B cell (primary cell): ENCODE measurements at regions not wholly inside any gene's neighbourhood (a gene's known extent, or its start where the extent isn't known, plus 50 kb on each side); places are given as distances from the start of the nearest gene placed in this dataset.

ENCODE experiments used
- EZH2 ChIP-seq: IDR thresholded peaks from 2 replicates; pipeline ENCODE4 v1.6.1; 2012; ENCODE audit warnings: borderline replicate concordance, low read depth, mild to moderate bottlenecking, moderate library complexity, low read length; ENCODE audit not compliant: insufficient read depth, poor library complexity, severe bottlenecking
- TF ChIP-seq, protein P1 (sequence below): fragments of 200-600 bp; IDR thresholded peaks from one replicate; pipeline ENCODE4 v1.8.0; 2022; ENCODE audit warnings: antibody characterized with exemption, mild to moderate bottlenecking

DNA sequence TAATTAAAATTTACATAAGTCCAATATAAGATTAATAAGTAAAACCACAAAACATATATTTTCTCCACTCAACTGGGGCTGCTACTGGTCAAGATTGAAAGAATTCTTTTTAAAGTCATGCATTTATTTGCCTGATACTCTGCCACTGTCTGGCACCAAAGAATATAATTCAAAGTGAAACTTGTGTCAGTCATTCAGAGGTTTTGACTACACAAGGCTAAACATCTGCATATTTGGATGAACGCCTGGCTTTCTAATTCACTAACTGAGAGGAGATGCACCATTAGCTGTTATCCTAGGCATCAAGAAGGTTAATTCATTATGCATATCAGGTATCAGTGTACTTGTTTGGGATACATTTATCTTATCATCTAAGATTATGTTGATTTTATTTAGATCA is 598.5 kb downstream of the CENPC start:
- TF ChIP-seq, protein P1, sequence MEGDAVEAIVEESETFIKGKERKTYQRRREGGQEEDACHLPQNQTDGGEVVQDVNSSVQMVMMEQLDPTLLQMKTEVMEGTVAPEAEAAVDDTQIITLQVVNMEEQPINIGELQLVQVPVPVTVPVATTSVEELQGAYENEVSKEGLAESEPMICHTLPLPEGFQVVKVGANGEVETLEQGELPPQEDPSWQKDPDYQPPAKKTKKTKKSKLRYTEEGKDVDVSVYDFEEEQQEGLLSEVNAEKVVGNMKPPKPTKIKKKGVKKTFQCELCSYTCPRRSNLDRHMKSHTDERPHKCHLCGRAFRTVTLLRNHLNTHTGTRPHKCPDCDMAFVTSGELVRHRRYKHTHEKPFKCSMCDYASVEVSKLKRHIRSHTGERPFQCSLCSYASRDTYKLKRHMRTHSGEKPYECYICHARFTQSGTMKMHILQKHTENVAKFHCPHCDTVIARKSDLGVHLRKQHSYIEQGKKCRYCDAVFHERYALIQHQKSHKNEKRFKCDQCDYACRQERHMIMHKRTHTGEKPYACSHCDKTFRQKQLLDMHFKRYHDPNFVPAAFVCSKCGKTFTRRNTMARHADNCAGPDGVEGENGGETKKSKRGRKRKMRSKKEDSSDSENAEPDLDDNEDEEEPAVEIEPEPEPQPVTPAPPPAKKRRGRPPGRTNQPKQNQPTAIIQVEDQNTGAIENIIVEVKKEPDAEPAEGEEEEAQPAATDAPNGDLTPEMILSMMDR, result no peak
- no peak for TF ChIP-seq EZH2
